GM21737 (cell line): ENCODE measurements at regions not wholly inside any gene's neighbourhood (a gene's known extent, or its start where the extent isn't known, plus 50 kb on each side); places are given as distances from the start of the nearest gene placed in this dataset.

ENCODE experiments used
- ATAC-seq: cut with Tn5 transposase; IDR thresholded peaks from one replicate; pipeline ENCODE4 v1.9.1; 2021; ENCODE audit warnings: mild to moderate bottlenecking, moderate library complexity; ENCODE audit not compliant: unreplicated experiment

DNA sequence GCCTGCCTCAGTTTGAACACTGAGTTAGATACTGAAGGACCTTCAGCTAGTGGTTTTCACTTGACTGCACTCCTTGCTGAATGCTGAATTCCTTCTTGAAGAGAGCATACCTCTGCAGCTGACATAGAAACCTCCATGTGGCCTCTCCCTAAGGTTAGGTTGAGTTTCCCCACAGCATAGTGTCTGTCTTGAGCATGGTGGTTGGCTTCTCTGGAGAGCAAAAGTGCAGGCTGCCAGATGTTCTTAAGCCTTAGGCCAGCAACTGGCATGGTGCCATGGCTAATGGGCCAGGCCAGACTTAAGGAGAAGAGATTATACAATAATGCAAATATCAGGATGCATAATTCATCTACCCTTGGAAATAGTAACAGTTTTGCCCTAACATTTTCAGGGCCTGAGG lies 545.6 kb upstream of the ZNF385D start:
- no peak for ATAC-seq

DNA sequence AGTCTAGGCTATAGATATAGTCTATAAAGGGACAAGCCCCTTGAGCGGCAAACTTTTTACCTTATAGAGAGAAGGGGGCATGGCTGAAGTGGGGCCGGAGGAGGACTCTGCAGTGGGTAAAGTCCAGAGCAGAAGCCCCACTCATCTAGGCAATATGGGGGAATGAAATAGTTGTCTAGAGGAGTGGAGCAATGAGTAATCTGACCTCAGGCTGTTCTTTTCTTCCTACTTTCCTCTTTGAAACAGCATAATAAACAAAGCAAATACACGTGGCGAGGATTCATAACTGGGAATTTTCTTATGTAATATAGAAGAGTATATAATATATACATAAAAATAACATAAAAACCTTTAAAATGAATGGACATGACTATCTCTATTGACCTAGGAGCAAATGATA lies 546.4 kb upstream of the ZNF385D start:
- no peak for ATAC-seq

DNA sequence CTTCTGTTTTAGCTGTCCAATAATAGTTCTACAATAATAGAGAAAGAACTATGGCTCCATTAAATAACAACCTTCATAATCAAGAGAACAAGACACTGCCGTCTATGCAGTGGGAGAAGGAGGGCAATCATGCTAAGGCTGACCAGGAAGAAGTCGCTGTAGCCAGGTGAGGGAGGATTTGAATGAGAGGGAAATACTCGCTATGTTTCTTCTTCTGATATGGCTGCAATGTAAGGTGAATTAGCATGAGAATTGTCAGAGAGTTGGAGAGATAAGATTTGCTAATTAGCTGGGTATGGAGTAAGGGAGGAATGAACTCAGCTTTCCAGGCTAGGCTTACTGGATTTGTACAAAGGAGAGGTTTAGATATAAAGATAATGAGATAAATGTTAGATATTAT lies 555.4 kb upstream of the ZNF385D start:
- no peak for ATAC-seq

DNA sequence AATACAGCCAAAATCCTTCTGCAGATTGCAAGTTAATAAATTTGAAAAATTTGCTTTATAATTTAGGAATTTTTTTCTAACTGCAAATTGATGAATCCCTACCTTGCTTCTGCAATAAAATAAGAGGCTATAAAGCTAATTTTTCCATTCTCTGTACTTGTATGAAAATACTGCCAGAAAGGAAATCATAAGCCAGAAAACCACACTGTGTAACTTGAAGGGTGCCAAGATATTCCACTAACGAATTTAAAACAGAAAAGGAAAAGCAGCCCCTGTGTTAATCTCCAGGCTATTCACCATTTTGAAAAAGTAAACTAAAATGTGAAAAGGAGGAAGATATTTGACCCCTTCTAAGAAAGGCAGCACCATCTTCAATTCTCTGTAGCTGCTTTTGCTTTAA lies 557.9 kb upstream of the ZNF385D start:
- ATAC-seq: no peak

DNA sequence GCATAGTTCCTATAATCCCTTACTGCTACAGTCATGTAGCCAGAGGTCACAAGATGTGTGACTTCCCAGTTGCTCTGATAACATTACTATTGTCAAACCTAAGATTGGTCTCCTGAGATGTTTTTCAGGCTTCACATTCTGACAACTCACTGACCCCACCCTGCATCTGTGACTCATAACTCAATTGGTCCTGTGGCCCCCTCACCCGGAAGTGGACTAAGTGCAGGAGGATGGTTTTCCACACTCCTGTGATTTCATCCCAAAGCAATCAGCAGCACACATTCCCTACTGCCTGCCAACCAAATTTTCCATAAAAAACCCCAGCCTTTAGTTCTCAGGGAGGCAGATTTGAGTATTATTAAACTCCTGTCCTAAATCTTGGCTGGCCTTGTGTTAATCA lies 564.9 kb upstream of the ZNF385D start:
- no peak for ATAC-seq

DNA sequence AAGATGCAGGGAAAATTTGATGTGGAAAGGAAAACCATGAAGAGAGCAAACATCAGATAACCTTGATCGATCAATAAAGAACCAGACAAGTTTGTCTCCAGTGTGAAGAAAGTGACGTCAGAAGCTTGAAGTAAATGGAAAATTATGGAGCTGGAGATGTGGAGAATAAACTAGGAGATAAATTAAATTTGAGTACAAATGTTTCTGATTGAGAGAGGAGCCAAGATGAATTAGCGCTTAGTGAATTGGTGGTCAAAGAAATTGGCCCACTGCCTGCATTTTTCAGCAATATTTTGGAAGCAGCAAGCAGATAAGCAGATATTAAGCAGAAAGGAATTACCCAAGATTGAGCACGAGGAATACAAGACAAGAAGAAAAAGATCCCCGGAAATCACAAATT lies 567.3 kb upstream of the ZNF385D start:
- ATAC-seq: no peak

DNA sequence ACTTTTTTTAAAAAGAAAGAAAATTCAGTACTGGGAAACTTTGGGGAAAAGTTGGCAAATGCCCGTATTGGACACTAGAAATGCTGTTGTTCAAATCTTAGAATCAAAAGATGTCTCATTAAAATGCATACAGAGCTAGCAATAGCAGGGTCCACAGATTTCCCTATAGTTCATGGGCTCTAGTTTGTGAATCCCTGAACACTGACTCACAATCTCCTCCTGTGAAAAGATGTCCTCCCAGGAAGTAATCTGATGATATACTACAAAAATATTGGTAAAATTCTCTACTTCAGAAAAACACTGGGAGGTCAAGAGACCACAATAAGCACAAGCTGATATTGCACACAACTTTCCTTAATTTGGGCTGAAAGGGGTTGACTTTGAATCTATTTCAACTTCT lies 568.4 kb upstream of the ZNF385D start:
- no peak for ATAC-seq

DNA sequence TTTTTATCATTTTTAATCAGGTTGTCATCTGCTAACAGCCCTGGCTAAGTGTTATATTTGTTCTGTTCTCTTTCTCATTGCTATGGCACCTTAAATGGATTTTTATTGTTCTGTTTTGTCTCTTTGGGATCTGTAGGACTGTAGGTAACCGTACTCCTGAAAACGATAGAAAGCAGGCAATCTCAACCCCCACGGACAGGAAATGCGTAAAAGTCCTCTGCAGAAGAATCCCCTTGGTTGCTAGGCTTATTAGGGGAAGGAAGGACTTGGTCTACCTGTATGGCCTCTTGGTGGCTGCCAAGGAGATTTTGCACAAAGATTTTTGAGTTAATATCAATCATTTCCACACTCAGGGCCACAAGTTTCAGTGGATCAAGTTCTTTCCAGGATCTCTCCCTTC lies 571.9 kb upstream of the ZNF385D start:
- no peak for ATAC-seq

DNA sequence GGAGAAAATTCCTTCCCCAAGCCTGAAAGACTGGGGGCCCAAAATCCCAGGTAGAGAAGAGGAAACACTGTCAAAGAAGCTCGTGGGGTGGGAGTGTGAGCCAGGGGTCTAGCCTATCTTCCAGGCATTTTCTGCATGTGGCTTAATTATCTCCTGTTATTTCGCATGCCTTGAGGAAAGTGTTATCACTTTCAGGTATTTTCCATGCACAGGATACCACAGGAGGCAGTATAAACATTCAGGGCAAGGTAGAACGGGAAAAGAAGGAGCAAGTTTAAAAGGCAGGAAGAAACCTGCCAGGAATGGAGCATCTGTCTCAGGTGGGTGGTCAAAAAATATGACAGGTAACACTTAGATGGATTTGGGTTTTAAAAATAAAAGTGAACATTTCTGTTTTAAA lies 575.3 kb upstream of the ZNF385D start:
- ATAC-seq: no peak

DNA sequence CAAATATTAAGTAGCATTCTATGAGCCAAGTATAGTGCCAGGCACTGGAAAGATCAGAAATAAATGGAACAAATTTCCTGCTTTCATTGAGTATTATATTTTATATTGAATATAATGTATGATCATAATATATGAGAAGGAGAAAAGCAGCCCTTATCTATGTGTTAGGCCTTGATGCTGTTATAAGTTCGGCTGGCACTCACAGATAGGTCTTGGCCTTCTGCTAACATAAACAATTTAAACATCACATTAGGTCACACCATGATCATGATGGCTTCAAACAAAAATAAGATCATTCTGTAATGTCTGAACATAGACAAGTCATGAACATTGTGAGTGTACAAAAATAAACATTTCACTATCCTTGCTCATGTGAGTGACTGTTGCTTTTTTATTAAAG lies 584.0 kb upstream of the ZNF385D start:
- ATAC-seq: no peak

DNA sequence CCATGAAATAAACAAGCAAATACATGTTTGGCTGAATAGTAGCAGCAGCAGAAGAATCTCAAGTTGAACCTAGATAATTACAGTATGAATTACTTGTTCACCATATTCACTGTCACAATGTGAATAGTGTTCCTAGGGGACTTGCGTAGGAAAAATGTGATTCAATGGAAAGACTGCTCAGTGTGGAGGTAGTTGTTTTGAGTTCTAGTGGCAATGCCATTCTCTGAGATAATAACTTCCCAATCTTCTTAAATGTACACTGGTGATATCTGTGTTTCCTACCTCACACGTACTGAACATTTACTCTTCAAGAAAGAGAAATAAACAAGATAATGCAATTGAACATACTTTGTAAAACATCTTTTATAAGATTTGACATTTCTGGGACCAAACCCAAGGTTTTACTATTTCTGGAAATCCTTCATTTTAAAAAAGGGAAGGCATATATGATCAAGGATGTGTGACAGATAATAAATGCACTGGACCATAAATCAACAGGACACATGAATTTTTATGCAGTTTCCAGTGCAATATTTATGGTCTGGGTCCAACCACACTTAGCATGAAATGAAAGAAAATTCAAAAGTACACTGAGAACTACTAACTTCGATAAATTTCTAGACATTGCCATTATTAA lies 598.3 kb upstream of the ZNF385D start:
- no peak for ATAC-seq

DNA sequence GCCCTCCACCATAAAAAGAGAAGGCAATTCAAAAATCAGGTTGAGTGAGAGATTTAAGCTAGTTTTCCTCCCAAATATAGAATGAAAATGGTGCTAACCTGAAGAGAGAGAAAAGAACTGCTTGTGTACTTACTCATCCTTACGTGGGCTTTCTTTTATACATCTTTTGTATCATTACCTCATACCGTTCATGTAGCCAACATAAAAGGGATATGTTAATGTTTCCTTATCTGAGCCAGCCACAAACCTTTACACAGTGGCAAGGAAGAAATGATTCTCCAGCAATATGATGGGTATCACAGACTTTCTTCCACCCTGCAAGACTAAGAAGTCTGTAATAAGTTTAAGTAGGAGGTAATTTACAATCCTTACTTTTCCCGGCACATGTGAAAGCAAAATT lies 600.8 kb upstream of the ZNF385D start:
- ATAC-seq: no peak

DNA sequence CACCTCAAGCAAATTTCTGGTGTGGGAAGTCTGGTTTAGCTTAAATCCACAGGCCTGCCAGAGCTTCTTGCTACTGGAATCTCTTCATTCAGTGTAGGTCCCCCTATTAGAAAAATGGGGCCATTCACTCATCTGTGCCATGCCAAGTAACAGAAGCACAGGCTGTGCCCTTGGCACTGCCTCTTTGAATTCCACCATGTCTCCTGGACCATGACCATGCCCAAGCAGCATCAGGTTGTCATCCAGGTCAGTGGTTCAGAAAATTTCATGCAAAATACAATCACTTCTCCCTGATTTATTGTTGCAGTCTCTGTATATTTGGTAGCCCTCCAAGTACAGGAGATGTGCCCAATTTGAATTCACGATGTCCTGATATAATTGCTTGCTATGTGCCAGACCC lies 602.1 kb upstream of the ZNF385D start:
- ATAC-seq: no peak

DNA sequence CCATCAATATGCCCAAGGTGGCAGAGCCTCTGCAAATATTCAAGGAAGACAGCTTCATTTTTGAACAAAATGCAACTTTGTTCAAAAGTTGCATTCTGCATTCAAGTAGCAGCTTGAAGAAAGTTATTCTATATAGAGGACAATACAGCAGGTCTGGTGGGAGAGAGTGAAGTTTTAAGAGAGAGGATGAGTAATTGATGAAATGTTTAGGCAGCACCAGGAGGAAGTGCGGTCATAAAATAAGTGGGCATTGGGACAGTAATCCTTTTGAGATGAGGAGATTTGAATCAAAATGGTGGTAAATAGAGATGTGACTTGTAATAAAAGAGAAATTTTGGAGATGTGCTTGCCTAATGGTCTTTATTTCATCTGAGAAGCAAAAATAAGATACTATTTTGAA lies 607.3 kb upstream of the ZNF385D start:
- no peak for ATAC-seq

DNA sequence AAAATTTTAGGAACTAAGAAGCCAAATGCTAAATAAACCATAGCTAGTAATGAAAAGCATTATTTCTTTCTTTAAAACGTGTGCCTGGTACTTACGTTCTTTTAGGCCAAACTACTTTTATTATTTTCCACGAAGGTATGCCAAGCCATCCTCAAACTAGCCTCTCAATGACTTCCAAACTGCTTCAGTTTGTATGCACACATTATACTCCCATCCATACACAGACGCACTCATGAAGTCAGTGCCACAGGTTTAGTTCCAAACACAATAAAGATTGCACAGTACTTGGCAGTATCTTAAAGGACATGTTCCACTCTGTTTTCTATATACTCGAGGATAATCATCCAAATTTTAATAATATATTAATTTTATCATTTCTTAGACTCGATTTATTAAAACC lies 609.2 kb upstream of the ZNF385D start:
- ATAC-seq: no peak

DNA sequence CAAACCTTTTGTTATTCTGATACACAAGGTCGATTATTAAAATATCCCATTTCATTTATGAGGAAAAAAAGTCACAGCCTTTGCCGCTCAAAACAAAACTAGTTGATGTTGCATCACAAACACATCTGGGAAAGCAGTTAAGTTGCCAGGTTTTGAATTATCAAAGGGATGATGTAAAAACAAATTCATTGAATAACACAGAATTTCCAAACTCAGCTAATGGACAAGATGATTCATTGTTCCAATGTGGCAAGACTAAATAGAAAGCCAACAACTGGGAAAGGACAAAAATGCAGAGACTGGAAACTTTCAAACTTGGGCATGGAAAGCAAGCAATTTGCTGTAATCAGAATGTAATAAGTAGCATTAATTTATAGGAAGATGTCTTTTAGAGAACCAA lies 610.0 kb upstream of the ZNF385D start:
- no peak for ATAC-seq

DNA sequence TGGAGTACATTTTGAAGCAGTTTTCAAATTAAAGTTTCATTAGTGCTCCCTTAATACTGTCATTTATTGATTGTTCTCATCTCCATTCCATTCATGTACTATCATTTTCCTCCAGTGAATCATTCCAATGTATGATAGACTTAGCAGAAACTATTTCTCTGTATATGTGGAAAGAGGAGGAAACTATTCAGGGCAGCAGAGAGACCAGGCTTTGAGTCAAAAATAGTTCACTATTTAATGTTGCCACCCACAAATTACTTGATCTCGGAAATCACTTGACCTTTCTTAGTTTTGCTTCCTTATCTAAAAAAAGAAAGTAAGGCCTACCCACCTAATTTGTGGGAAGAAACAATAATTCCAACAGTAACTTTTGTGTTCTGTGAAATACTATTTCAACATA lies 610.5 kb upstream of the ZNF385D start:
- no peak for ATAC-seq

DNA sequence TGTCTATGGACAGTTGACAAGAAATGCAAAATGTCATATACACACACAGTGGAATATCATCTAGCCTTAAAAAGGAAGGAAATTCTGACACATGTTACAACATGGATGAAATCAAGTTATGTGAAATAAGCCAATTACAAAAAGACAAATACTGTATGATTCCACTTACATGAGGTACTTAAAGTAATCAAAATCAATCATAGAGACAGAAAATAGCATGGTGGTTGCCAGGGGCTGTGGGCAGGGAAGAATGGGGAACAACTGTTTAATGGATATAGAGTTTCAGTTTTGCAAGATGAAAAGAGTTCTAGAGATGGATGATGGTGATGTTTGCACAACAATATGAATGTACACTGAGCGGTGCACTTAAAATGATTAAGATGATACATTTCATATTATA lies 613.8 kb upstream of the ZNF385D start:
- no peak for ATAC-seq

DNA sequence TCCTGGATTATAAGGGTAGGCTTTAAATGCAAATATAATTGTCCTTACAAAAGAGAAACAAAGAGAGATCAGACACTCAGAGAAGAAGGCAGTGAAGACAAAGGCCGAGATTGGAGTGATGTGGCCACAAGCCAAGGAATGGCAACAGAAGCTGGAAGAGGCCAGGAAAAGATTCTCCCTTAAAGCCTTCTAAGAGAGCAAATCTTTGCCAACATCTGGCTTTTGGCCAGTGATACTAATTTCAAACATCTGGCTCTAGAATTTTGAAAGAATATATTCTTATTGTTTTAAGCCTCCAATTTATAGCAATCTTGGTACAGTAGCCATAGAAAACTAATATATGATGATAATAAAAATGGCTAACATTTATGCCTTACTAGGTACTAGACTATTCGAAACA lies 615.8 kb upstream of the ZNF385D start:
- no peak for ATAC-seq

DNA sequence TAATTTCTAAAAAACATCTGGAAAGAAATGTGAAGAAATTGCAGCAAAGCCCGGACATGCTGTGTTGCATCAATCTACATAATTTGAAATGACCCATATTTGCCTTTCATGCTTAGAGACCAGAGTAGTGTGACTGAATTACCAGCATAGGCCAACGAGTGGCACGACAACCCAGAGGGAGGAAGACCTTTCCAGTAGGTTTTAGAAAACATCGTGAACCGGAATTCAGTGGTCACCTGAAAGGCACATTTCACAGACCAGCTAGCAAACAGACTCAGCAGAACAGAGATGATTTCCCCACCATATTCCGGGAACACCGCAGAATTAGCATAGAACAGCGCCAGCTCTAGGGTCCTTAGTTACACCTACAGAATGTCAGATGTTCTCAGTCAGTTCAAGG lies 620.0 kb upstream of the ZNF385D start:
- no peak for ATAC-seq

DNA sequence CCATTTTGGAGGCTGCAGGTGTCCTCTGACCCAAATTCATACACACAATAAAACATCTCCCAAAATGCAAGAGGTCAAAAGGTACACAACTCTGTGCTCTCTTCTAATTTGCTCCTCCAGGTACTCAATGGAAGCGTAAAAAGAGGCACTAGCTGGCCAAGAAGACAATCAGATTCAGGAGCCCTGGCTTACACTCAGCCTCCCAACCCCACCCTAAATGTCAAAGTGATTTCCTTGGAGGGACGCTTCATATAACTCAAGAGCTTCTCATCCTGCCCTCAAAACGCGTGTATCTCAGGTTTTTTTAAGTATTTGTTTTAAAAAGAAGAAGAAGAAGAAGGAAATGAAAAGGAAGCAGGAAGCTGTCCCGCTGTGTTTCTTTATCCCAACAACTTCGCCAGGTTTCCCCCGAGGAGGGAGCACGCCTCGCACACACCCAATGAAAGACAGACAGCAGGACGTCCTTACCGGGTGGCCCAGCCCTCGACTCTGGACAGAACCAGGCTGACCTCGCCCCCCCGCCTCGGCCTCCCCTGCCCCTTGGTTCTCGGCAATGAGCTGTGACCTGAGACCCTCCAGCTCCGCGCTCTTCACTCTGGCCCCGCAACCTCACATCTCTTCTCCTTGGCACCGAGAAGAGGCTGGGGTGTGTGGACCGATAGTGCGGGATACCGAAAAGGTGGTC lies 620.7 kb upstream of the ZNF385D start:
- ATAC-seq: no peak

DNA sequence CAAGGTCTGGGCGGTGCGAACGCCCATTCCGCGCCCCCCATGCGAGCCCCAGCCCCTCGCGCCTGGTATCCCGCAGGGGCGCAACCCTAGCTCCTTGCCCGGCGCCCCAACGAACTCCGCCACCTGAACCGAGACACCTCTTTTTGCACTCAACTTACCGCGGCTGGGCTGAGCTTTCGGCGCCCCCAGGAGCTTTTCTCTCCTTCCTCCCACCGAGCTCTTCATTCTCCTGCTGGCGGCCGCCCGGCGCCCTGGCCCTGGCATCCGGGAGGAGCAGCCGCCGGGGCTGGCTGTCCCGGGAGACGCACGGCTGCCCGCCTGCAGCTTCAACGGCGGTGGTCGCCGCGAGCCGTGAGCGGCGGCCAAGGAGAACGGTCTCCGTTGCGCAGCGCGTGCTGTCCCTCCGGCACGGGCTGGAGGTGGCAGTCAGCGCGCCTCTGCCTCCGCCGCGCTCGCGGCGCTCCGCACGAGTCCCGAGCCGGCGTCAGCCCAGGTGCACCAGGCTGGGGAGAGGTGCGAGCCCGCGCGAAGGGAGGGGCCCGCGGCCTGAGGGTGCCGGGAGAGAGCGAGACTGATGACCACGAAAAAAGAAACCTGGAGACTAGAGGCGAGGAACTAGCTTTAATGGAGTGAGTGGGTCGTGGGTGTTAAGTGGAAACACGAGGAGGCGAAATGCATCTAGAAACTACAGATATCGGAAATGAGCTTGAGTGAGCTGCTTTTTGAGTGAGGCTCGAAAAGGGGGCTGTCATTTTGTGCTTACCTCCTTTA lies 621.5 kb upstream of the ZNF385D start:
- no peak for ATAC-seq
